IPS-18a (cell line): ENCODE measurements at regions not wholly inside any gene's neighbourhood (a gene's known extent, or its start where the extent isn't known, plus 50 kb on each side); places are given as distances from the start of the nearest gene placed in this dataset.
"Not testable (repeated sequence)": the region's sequence is repeated elsewhere in the genome, so short reads cannot be mapped to it uniquely, and the experiment has no call there.

Experiments used
- H3K27ac ChIP-seq: one replicate; pipeline ENCODE4 v1.5.1; 2013; ENCODE audit warnings: low read length
- H3K27me3 ChIP-seq: one replicate; pipeline ENCODE4 v1.6.1; 2013; ENCODE audit warnings: mild to moderate bottlenecking, low read length; ENCODE audit not compliant: control insufficient read depth, insufficient read depth
- H3K36me3 ChIP-seq: one replicate; pipeline ENCODE4 v1.6.1; 2013; ENCODE audit warnings: low read depth, low read length; ENCODE audit not compliant: control insufficient read depth
- H3K4me1 ChIP-seq: one replicate; pipeline ENCODE4 v1.6.1; 2013; ENCODE audit warnings: low read depth, low read length; ENCODE audit not compliant: control insufficient read depth
- H3K4me3 ChIP-seq: one replicate; pipeline ENCODE4 v1.5.1; 2013; ENCODE audit warnings: low read length
- H3K9ac ChIP-seq: one replicate; pipeline ENCODE4 v1.6.1; 2013; ENCODE audit warnings: mild to moderate bottlenecking, low read length, moderate library complexity
- H3K9me3 ChIP-seq: one replicate; pipeline ENCODE4 v1.6.1; 2013; ENCODE audit warnings: low read depth, low read length; ENCODE audit not compliant: control insufficient read depth

DNA sequence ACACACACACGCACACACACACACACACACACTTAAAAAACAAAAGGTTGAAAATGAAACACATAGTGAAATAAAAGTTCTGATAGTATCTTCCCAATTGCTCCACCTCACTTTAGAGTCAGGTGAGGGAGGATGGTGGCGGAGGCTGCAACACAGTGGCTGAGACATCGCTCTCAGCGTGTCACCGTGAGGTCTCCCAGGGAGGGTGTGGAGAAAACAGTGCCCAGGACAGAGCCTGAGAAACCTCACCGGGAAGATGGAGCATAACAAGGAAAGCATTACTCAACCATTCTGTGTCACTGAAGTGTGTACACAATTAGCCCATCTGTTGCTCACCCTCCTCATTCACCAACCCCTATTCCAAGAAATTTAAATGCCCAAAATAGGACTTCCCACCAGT is 111.4 kb upstream of the USP29 start:
- Histone ChIP-seq H3K4me3 (no peak overlapping the region), H3K9me3 (peaks cover 43% of the 10 kb centered on the region), H3K36me3 (no peaks in the 10 kb centered on the region), H3K27ac (no peak overlapping the region), H3K27me3 (no peaks in the 10 kb centered on the region), H3K9ac (no peak overlapping the region), H3K4me1 (no peaks in the 10 kb centered on the region)

- H3K27ac ChIP-seq: no peak overlapping the region
Measured at GRCh38 chr19:57010541-57010940, 109.2 kb upstream of the USP29 start.

DNA sequence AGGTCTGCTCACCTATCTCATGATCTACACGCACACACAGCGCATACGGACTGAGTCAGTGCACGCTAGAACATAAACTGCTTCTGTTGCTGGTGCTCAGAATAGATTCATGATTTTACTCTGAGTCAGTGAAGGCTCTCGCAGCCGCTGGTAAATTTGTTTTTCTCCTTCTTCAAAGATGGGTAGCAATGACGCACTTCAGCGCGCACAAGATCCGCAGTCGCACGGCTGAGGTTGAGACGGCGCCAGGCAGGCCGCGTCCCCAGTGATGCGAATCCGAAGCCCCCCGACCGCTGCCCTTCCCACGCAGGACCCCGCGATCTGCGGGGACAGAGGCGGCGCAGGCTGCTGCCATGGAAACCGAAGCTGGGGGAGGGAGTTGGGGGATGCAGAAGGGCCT is 103.7 kb upstream of the USP29 start:
- H3K36me3 ChIP-seq: no peaks in the 10 kb centered on the region
- H3K27me3 ChIP-seq: no peaks in the 10 kb centered on the region
- no peak overlapping the region for H3K9ac ChIP-seq
- no peak overlapping the region for H3K27ac ChIP-seq
- peaks cover 46% of the 10 kb centered on the region for H3K9me3 ChIP-seq
- no peaks in the 10 kb centered on the region for H3K4me1 ChIP-seq
- no peak overlapping the region for H3K4me3 ChIP-seq

More at GRCh38 chr19:57010541-57010940, 109.2 kb upstream of the USP29 start:
- H3K9ac ChIP-seq: no peak overlapping the region
- H3K27me3 ChIP-seq: no peaks in the 10 kb centered on the region
- peaks cover 54% of the 10 kb centered on the region for H3K9me3 ChIP-seq
- H3K36me3 ChIP-seq: no peaks in the 10 kb centered on the region
- no peaks in the 10 kb centered on the region for H3K4me1 ChIP-seq
- H3K4me3 ChIP-seq: no peak overlapping the region

DNA sequence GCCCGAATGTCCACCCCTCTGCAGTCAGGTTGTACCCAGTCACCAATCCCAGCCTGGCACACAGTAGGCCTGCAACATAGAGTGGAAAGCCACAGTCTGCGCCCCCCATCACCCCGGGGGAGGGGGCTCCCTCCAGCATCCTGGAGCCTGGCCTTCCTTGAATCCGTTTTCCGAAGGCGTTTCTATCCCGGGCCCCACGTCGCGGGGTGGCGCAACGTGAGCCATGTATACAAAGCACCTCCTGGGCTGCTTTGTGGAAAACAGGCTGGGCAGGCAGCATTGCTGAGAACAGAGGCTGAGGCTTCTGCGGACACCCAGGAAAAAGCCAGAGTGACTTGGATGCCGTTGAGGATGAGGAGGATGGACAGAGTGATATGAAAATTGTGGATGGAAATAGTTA is 103.3 kb upstream of the USP29 start:
- Histone ChIP-seq H3K36me3 (no peaks in the 10 kb centered on the region), H3K4me1 (no peaks in the 10 kb centered on the region), H3K27me3 (no peaks in the 10 kb centered on the region), H3K9ac (no peak overlapping the region), H3K27ac (no peak overlapping the region), H3K9me3 (peaks cover 47% of the 10 kb centered on the region), H3K4me3 (no peak overlapping the region)

- Histone ChIP-seq H3K4me3 (no peak overlapping the region), H3K9me3 (peaks cover 65% of the 10 kb centered on the region), H3K36me3 (no peaks in the 10 kb centered on the region), H3K9ac (no peak overlapping the region), H3K27ac (no peak overlapping the region), H3K27me3 (no peaks in the 10 kb centered on the region), H3K4me1 (no peaks in the 10 kb centered on the region)
Measured at GRCh38 chr19:57025491-57025890, 94.3 kb upstream of the USP29 start.

- H3K27me3 ChIP-seq: no peaks in the 10 kb centered on the region
- H3K9me3 ChIP-seq: peaks cover 71% of the 10 kb centered on the region
- H3K4me1 ChIP-seq: no peaks in the 10 kb centered on the region
- H3K36me3 ChIP-seq: no peaks in the 10 kb centered on the region
- no peak overlapping the region for H3K9ac ChIP-seq
- no peak overlapping the region for H3K4me3 ChIP-seq
- H3K27ac ChIP-seq: no peak overlapping the region
Measured at GRCh38 chr19:57026476-57026875, 93.3 kb upstream of the USP29 start.

- peaks cover 62% of the 10 kb centered on the region for H3K9me3 ChIP-seq
- H3K4me1 ChIP-seq: no peaks in the 10 kb centered on the region
- H3K4me3 ChIP-seq: no peak overlapping the region
- H3K9ac ChIP-seq: no peak overlapping the region
- no peaks in the 10 kb centered on the region for H3K27me3 ChIP-seq
- H3K36me3 ChIP-seq: no peaks in the 10 kb centered on the region
- no peak overlapping the region for H3K27ac ChIP-seq
Measured at GRCh38 chr19:57027360-57027759, 92.4 kb upstream of the USP29 start.

DNA sequence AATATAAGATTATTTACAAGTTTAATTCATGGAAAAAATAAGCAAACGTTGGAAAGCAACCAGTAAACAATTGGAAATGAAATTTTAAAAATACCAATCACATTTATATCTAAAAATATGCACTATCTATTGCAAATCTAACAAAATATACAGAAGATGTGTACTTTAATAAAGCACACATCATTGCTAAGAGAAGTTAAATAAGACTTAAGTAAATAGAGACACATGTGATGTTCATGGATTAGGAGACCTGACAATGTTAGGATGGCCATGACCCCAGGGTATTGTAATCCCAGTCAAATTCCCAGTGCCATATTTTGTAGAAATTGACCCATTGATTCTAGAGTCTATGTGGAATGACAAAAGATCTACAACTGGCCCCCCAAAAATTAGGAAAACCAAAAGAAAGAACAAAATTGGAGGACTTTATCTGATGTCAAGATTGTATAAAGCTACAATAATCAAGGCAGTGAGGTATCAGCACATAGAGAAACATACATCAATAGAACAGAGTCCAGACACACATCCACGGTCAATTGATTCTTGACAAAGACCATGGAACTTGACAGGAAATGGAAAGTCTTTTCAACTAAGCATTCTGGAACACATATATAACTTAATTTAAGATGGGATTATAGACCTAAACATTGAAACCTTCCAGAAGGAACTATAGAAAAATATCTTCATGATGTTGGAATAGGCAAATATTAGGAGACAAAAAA is 90.8 kb upstream of the USP29 start:
- Histone ChIP-seq H3K27ac (no peak overlapping the region), H3K9ac (no peak overlapping the region), H3K4me1 (no peaks in the 10 kb centered on the region), H3K27me3 (no peaks in the 10 kb centered on the region), H3K4me3 (no peak overlapping the region), H3K9me3 (peaks cover 60% of the 10 kb centered on the region), H3K36me3 (no peaks in the 10 kb centered on the region)

DNA sequence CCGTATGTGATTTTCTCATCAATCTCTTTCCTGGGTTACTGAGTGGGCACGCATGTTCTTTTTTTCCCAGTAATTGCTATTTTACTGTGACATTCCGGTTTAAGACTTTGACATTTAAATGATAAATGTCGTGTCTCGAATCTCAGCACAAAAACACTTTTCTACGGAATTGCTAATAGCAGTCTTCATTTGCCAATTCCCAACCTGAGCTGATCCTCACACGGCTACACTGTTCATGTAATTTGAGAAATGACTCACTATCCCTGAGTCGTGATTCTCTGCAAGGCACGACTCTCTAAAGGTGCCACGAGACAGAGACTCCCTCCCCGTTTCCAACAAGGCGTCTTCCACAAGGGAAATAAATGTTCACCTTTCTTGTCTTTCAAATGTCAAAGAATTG is 88.7 kb upstream of the USP29 start:
- H3K9ac ChIP-seq: no peak overlapping the region
- peaks cover 60% of the 10 kb centered on the region for H3K9me3 ChIP-seq
- no peaks in the 10 kb centered on the region for H3K4me1 ChIP-seq
- H3K27ac ChIP-seq: no peak overlapping the region
- H3K4me3 ChIP-seq: no peak overlapping the region
- H3K27me3 ChIP-seq: no peaks in the 10 kb centered on the region
- H3K36me3 ChIP-seq: no peaks in the 10 kb centered on the region

DNA sequence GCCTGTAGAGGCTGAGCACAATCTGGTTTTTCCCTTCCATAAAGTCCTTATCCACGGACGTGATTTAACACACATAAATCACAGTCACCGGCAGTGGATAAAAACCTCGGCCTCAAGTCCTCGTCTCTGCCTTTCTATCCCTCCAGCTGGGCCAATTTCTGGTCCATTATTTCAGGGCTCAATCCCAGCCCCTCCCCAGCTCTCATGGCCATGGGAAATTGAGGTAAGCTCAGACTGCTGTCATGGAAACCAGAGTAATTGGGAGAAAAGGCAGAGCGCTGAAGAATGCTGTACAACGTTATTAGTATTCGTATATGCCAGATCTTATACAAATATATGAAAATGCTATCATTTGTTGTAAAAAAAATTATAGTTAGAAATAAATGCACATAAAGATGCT is 86.2 kb upstream of the USP29 start:
- Histone ChIP-seq H3K9ac (no peak overlapping the region), H3K36me3 (no peaks in the 10 kb centered on the region), H3K27me3 (no peaks in the 10 kb centered on the region), H3K4me1 (no peaks in the 10 kb centered on the region), H3K9me3 (peaks cover 68% of the 10 kb centered on the region), H3K4me3 (no peak overlapping the region), H3K27ac (no peak overlapping the region)

GRCh38 chr19:57034544-57034943 is 85.2 kb upstream of the USP29 start:
- H3K27ac ChIP-seq: no peak overlapping the region
- peaks cover 73% of the 10 kb centered on the region for H3K9me3 ChIP-seq
- H3K36me3 ChIP-seq: no peaks in the 10 kb centered on the region
- no peaks in the 10 kb centered on the region for H3K4me1 ChIP-seq
- no peak overlapping the region for H3K4me3 ChIP-seq
- H3K27me3 ChIP-seq: no peaks in the 10 kb centered on the region
- H3K9ac ChIP-seq: no peak overlapping the region

- H3K4me3 ChIP-seq, H3K4me1 ChIP-seq, H3K27ac ChIP-seq, H3K9ac ChIP-seq, H3K36me3 ChIP-seq, H3K27me3 ChIP-seq: not testable (repeated sequence)
- H3K9me3 ChIP-seq: peaks cover 77% of the 10 kb centered on the region
Measured at GRCh38 chr19:57035740-57036139, 84.0 kb upstream of the USP29 start.
